PC-9 (cell line): ENCODE measurements at regions not wholly inside any gene's neighbourhood (a gene's known extent, or its start where the extent isn't known, plus 50 kb on each side); places are given as distances from the start of the nearest gene placed in this dataset.

Experiments used
- BruUV-seq: library from RNA; stranded (reverse); fragments of 400-500 nt; replicated peaks from 2 replicates; lab custom pipeline; 2021; lab: Mats Ljungman, UMichigan
- CTCF ChIA-PET: fragments of 300-600 bp; sonication (Branson Sonifier 250); formaldehyde crosslinking; loops from one replicate; lab custom pipeline; 2022; ENCODE audit warnings: antibody characterized with exemption; lab: Charles Lee
- POLR2A ChIA-PET: fragments of 300-600 bp; sonication (Branson Sonifier 250); formaldehyde crosslinking; loops from one replicate; lab custom pipeline; 2022; ENCODE audit warnings: antibody characterized with exemption; ENCODE audit not compliant: unreplicated experiment; lab: Charles Lee
- DNase-seq, 2 experiments: peaks; one replicate each; pipeline versions ENCODE4 v3.0.0 to v3.0.0-alpha.2; 2015 to 2022; ENCODE audit warnings: mixed read lengths in 1 of 2
- H2AFZ ChIP-seq: fragments of 200-600 bp; sonication (generic); 2 replicates; pipeline ENCODE4 v1.8.1; 2017; ENCODE audit warnings: antibody characterized with exemption
- H3F3A ChIP-seq: fragments of 200-600 bp; sonication (generic); 2 replicates; pipeline ENCODE4 v1.8.1; 2017; ENCODE audit warnings: antibody characterized with exemption, mild to moderate bottlenecking, low read depth; ENCODE audit not compliant: insufficient read depth
- H3K27ac ChIP-seq: fragments of 200-600 bp; sonication (generic); 2 replicates; pipeline ENCODE4 v1.6.1; 2016; ENCODE audit warnings: mixed run types
- H3K27me3 ChIP-seq: fragments of 200-600 bp; sonication (generic); 2 replicates; pipeline ENCODE4 v1.6.1; 2016; ENCODE audit warnings: low read depth, mixed run types; ENCODE audit not compliant: insufficient read depth
- H3K36me3 ChIP-seq: fragments of 200-600 bp; sonication (generic); 2 replicates; pipeline ENCODE4 v1.6.1; 2016; ENCODE audit warnings: low read depth, mixed run types
- H3K4me1 ChIP-seq: fragments of 200-600 bp; sonication (generic); replicated peaks from 2 replicates; pipeline ENCODE4 v1.6.1; 2016; ENCODE audit warnings: mixed run types; ENCODE audit not compliant: insufficient read depth
- H3K4me2 ChIP-seq: fragments of 200-600 bp; sonication (generic); 2 replicates; pipeline ENCODE4 v1.6.1; 2017; ENCODE audit warnings: mixed run types
- H3K4me3 ChIP-seq: fragments of 200-600 bp; sonication (generic); 2 replicates; pipeline ENCODE4 v1.6.1; 2016; ENCODE audit warnings: mixed run types
- H3K79me2 ChIP-seq: fragments of 200-600 bp; sonication (generic); 2 replicates; pipeline ENCODE4 v1.6.1; 2017; ENCODE audit warnings: low read depth, mixed run types
- H3K9me2 ChIP-seq: fragments of 200-600 bp; sonication (generic); 2 replicates; pipeline ENCODE4 v1.8.1; 2017; ENCODE audit warnings: mild to moderate bottlenecking; ENCODE audit not compliant: insufficient read depth
- H3K9me3 ChIP-seq: fragments of 200-600 bp; sonication (generic); 2 replicates; pipeline ENCODE4 v1.8.1; 2016; ENCODE audit warnings: low read depth; ENCODE audit not compliant: insufficient read depth
- H4K20me1 ChIP-seq: fragments of 200-600 bp; sonication (generic); 2 replicates; pipeline ENCODE4 v1.8.1; 2017; ENCODE audit not compliant: insufficient read depth
- EZH2 ChIP-seq: fragments of 200-600 bp; sonication (generic); IDR thresholded peaks from 2 replicates; pipeline ENCODE4 v1.8.0; 2017; ENCODE audit warnings: antibody characterized with exemption, low read depth
- intact Hi-C: fragments of 100-400 bp; cut with micrococcal nuclease; formaldehyde crosslinking; loops from one replicate; pipeline ENCODE4 v1.10.0; 2022; ENCODE audit not compliant: unreplicated experiment
- TF ChIP-seq, protein P1 (sequence below): fragments of 200-600 bp; sonication (generic); conservative IDR thresholded peaks from 2 replicates; pipeline ENCODE4 v1.6.1; 2017; ENCODE audit warnings: mixed run types, antibody characterized with exemption, mild to moderate bottlenecking, moderate library complexity

DNA sequence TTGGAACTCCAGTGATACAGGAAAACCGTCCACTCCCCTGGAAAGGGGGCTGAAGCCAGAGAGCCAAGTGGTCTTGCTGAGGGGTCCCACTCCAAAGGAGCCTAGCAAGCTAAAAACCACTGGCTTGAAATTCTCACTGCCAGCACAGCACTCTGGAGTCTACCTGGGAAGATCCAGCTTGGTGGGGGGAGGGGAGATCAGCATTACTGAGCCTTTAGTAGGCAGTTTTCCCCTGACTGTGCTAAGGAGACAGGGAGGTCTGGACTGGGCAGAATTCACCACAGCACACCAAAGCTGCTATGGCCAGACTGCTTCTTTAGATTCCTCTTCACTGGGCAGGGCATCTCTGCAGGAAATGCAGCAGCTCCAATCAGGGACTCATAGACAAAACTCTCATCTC is 510.7 kb upstream of the LRRTM1 start:
- ChIA-PET CTCF (no interaction called here), POLR2A (no interaction called here)
- no peak overlapping the region for H2AFZ ChIP-seq

DNA sequence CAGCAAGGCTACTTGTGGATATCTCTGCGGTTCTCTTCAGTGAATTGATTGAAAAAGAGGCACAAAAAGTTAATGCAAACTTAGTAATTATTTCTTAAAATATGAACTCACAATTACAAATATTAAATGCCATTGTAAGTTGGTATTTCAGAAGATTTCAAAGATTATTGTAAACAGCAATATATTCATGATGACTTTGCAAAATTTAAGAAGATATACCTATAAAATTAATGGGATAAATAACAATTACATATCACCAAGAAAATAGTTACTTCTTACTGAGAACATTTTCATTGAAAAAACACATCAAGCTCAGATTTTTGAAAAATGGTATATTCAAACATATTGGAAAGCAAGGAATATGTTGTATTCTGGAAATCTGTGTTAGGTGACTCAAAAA is 482.0 kb upstream of the LRRTM1 start:
- Histone ChIP-seq H3K27me3 (no peaks in the 10 kb centered on the region), H3K9me3 (no peaks in the 10 kb centered on the region), H3K9me2 (no peaks in the 10 kb centered on the region), H3K4me2 (no peak overlapping the region), H2AFZ (no peak overlapping the region), H3K79me2 (no peaks in the 10 kb centered on the region), H3F3A (no peaks in the 10 kb centered on the region), H3K4me1 (no peaks in the 10 kb centered on the region), H4K20me1 (no peaks in the 10 kb centered on the region), H3K4me3 (no peak overlapping the region), H3K36me3 (no peaks in the 10 kb centered on the region), H3K27ac (no peak overlapping the region)
- no peak for DNase-seq
- CTCF ChIA-PET: no interaction called here
- intact Hi-C loops: no loop called here
- POLR2A ChIA-PET: no interaction called here
- BruUV-seq: no TSS peak
- no peak for TF ChIP-seq EZH2
- TF ChIP-seq, protein P1, sequence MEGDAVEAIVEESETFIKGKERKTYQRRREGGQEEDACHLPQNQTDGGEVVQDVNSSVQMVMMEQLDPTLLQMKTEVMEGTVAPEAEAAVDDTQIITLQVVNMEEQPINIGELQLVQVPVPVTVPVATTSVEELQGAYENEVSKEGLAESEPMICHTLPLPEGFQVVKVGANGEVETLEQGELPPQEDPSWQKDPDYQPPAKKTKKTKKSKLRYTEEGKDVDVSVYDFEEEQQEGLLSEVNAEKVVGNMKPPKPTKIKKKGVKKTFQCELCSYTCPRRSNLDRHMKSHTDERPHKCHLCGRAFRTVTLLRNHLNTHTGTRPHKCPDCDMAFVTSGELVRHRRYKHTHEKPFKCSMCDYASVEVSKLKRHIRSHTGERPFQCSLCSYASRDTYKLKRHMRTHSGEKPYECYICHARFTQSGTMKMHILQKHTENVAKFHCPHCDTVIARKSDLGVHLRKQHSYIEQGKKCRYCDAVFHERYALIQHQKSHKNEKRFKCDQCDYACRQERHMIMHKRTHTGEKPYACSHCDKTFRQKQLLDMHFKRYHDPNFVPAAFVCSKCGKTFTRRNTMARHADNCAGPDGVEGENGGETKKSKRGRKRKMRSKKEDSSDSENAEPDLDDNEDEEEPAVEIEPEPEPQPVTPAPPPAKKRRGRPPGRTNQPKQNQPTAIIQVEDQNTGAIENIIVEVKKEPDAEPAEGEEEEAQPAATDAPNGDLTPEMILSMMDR: no peak

More for the DNA sequence above, 510.7 kb upstream of the LRRTM1 start:
- Histone ChIP-seq H3K4me3 (no peak overlapping the region), H3K79me2 (no peaks in the 10 kb centered on the region), H3K4me1 (no peaks in the 10 kb centered on the region), H3K27me3 (no peaks in the 10 kb centered on the region), H3K9me2 (no peaks in the 10 kb centered on the region), H4K20me1 (no peaks in the 10 kb centered on the region), H3K36me3 (no peaks in the 10 kb centered on the region), H3F3A (no peaks in the 10 kb centered on the region), H3K9me3 (no peaks in the 10 kb centered on the region), H3K4me2 (no peak overlapping the region), H3K27ac (no peak overlapping the region)
- no peak for TF ChIP-seq EZH2
- TF ChIP-seq, protein P1: no peak
- DNase-seq: no peak
- intact Hi-C loops: no loop called here
- no TSS peak for BruUV-seq

DNA sequence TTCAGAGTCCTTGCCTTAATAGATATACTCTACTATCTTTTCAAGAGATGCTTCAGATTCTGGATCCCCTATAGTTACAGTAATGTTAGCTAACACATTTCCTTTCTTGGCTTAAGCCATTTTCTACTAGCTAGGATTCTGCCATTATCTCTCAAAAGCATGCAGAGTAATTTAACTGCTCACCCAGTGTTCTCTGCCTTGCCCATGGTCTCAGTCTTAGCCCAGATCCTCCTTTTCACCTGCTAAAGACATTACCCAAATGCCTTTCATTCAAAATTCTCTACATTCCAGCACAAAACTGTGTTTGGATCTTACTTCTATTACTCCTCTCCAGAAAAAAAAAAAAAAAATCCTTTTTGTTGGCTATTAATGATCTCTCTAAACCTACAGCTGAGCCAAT is 474.2 kb upstream of the LRRTM1 start:
- H3K27me3 ChIP-seq: no peaks in the 10 kb centered on the region
- H3F3A ChIP-seq: no peaks in the 10 kb centered on the region
- H3K9me2 ChIP-seq: no peaks in the 10 kb centered on the region
- H3K4me1 ChIP-seq: no peaks in the 10 kb centered on the region
- no peaks in the 10 kb centered on the region for H3K36me3 ChIP-seq
- no peak overlapping the region for H3K27ac ChIP-seq
- intact Hi-C loops: no loop called here
- DNase-seq: no peak
- no peaks in the 10 kb centered on the region for H4K20me1 ChIP-seq
- TF ChIP-seq, protein P1: no peak
- TF ChIP-seq EZH2: no peak
- H3K4me2 ChIP-seq: no peak overlapping the region
- no TSS peak for BruUV-seq
- ChIA-PET CTCF (no interaction called here), POLR2A (no interaction called here)
- H3K4me3 ChIP-seq: no peak overlapping the region
- H2AFZ ChIP-seq: no peak overlapping the region
- H3K9me3 ChIP-seq: no peaks in the 10 kb centered on the region
- no peaks in the 10 kb centered on the region for H3K79me2 ChIP-seq
